Testis (tissue), 2 donors: ENCODE measurements at regions not wholly inside any gene's neighbourhood (a gene's known extent, or its start where the extent isn't known, plus 50 kb on each side); places are given as distances from the start of the nearest gene placed in this dataset.
"Not testable (repeated sequence)": the region's sequence is repeated elsewhere in the genome, so short reads cannot be mapped to it uniquely, and the experiment has no call there.

Experiments
- DNase-seq: peaks from one replicate; pipeline ENCODE4 v3.0.0-alpha.2; 2019
- H3K27ac ChIP-seq, 2 donors: fragments of 200-600 bp; sonication (generic); one replicate each; pipeline ENCODE4 v1.5.1; 2019
- H3K27me3 ChIP-seq: fragments of 200-600 bp; sonication (generic); one replicate; pipeline ENCODE4 v1.5.1; 2019
- H3K36me3 ChIP-seq: fragments of 200-600 bp; sonication (generic); one replicate; pipeline ENCODE4 v1.5.1; 2017; ENCODE audit warnings: low read depth; ENCODE audit errors: missing control alignments
- H3K4me1 ChIP-seq: fragments of 200-600 bp; sonication (generic); one replicate; pipeline ENCODE4 v1.5.1; 2019
- H3K4me3 ChIP-seq, 2 donors: fragments of 200-600 bp; sonication (generic); one replicate each; pipeline ENCODE4 v1.5.1; 2017 to 2019
- H3K9me3 ChIP-seq: fragments of 200-600 bp; sonication (generic); one replicate; pipeline ENCODE4 v1.5.1; 2017
- CTCF ChIP-seq, 3 experiments: fragments of 450-650 bp in 2 of 3; fragments of 200-600 bp in 1 of 3; sonication (generic) in 1 of 3; IDR thresholded peaks; one replicate each; pipeline ENCODE4 v1.5.1; 2016 to 2019; ENCODE audit warnings: antibody characterized with exemption in 3 of 3, mild to moderate bottlenecking in 2 of 3, moderate library complexity in 1 of 3
- POLR2A ChIP-seq: fragments of 450-650 bp; IDR thresholded peaks from one replicate; pipeline ENCODE4 v1.6.1; 2017; ENCODE audit warnings: antibody characterized with exemption, mild to moderate bottlenecking, moderate library complexity
- WGBS, 2 donors: methylation state at CpG; one replicate each; pipeline ENCODE4 v1.1.5; 2018; 5-methylcytosine and 5-hydroxymethylcytosine counted together
- intact Hi-C: fragments of 100-400 bp; cut with DNase I; formaldehyde crosslinking; loops from one replicate; pipeline ENCODE4 v1.15.1; 2023; ENCODE audit warnings: low total_unique reads

- no peak overlapping the region for H3K4me3 ChIP-seq
- no peak for TF ChIP-seq POLR2A
- TF ChIP-seq CTCF (IDR thresholded peaks at IDR 0.05) = no peak
- intact Hi-C loops = no loop called here
- H3K27me3 ChIP-seq = no peaks in the 10 kb centered on the region
- no peaks in the 10 kb centered on the region for H3K36me3 ChIP-seq
- no peak for DNase-seq
- H3K27ac ChIP-seq = no peak overlapping the region
- WGBS, 2 donors = 81 to 85% methylated on average over 8 to 16 of the region's 16 CpGs
- H3K4me1 ChIP-seq = no peaks in the 10 kb centered on the region
- H3K9me3 ChIP-seq = no peaks in the 10 kb centered on the region
These were observed 61.3 kb upstream of the EN2 start for GRCh38 chr7:155396661-155397060.

GRCh38 chr7:155397758-155398714 lies 59.9 kb upstream of the EN2 start:
- H3K9me3 ChIP-seq, intact Hi-C loops, H3K36me3 ChIP-seq, H3K27me3 ChIP-seq, H3K4me1 ChIP-seq, H3K27ac ChIP-seq: not testable (repeated sequence)
- 70 to 76% methylated on average over 16 to 41 of the region's 49 CpGs for WGBS, 2 donors
- peak overlapping the region in 1 of 2 donors; percentile 13 for H3K4me3 ChIP-seq
- DNase-seq = peak; percentile 62

- TF ChIP-seq CTCF (IDR thresholded peaks at IDR 0.05) = no peak
- TF ChIP-seq POLR2A = no peak
- peak; percentile 31 for DNase-seq
- Histone ChIP-seq H3K4me1 (no peaks in the 10 kb centered on the region), H3K9me3 (no peaks in the 10 kb centered on the region), H3K27me3 (no peaks in the 10 kb centered on the region), H3K4me3 (no peak overlapping the region), H3K36me3 (no peaks in the 10 kb centered on the region), H3K27ac (no peak overlapping the region)
- WGBS, 2 donors = 55 to 64% methylated on average over 8 to 14 of the region's 14 CpGs
- intact Hi-C loops = no loop called here
These were observed 59.0 kb upstream of the EN2 start for GRCh38 chr7:155398944-155399343.

- no peak for DNase-seq
- intact Hi-C loops = no loop called here
- 81 to 86% methylated on average over 12 to 14 of the region's 14 CpGs for WGBS, 2 donors
- Histone ChIP-seq H3K9me3 (no peaks in the 10 kb centered on the region), H3K36me3 (no peaks in the 10 kb centered on the region), H3K27ac (no peak overlapping the region), H3K27me3 (no peaks in the 10 kb centered on the region), H3K4me3 (no peak overlapping the region), H3K4me1 (no peaks in the 10 kb centered on the region)
- TF ChIP-seq CTCF (IDR thresholded peaks at IDR 0.05) (no peak), POLR2A (no peak)
These were observed 58.4 kb upstream of the EN2 start for GRCh38 chr7:155399577-155399976.

- Histone ChIP-seq H3K27ac (no peak overlapping the region), H3K27me3 (no peaks in the 10 kb centered on the region), H3K4me1 (no peaks in the 10 kb centered on the region), H3K4me3 (no peak overlapping the region), H3K36me3 (no peaks in the 10 kb centered on the region), H3K9me3 (no peaks in the 10 kb centered on the region)
- DNase-seq = no peak
- WGBS, 2 donors = 77 to 80% methylated on average over 8 of the region's 8 CpGs
- intact Hi-C loops = no loop called here
- no peak for TF ChIP-seq CTCF (IDR thresholded peaks at IDR 0.05)
- TF ChIP-seq POLR2A = no peak
These were observed 56.7 kb upstream of the EN2 start for GRCh38 chr7:155401231-155401630.
